HG02571 (cell line): ENCODE measurements at regions not wholly inside any gene's neighbourhood (a gene's known extent, or its start where the extent isn't known, plus 50 kb on each side); places are given as distances from the start of the nearest gene placed in this dataset.

Experiments
- ATAC-seq: cut with Tn5 transposase; IDR thresholded peaks from one replicate; pipeline ENCODE4 v1.9.1; 2021; ENCODE audit warnings: mild to moderate bottlenecking, moderate library complexity; ENCODE audit not compliant: unreplicated experiment

GRCh38 chr22:47846206-47846605 is 1083.8 kb downstream of the TBC1D22A start:
- no peak for ATAC-seq

- ATAC-seq: no peak
Measured at GRCh38 chr22:47842119-47842518, 1079.7 kb downstream of the TBC1D22A start.

GRCh38 chr22:47841156-47841555 is 1078.7 kb downstream of the TBC1D22A start:
- no peak for ATAC-seq

GRCh38 chr22:47839595-47840227 is 1077.3 kb downstream of the TBC1D22A start:
- ATAC-seq: no peak

- ATAC-seq: no peak
Measured at GRCh38 chr22:47837703-47838102, 1075.3 kb downstream of the TBC1D22A start.

- ATAC-seq: no peak
Measured at GRCh38 chr22:47836957-47837356, 1074.5 kb downstream of the TBC1D22A start.

GRCh38 chr22:47835726-47836125 is 1073.3 kb downstream of the TBC1D22A start:
- no peak for ATAC-seq

- no peak for ATAC-seq
Measured at GRCh38 chr22:47826016-47826415, 1063.6 kb downstream of the TBC1D22A start.

GRCh38 chr22:47822422-47822821 is 1060.0 kb downstream of the TBC1D22A start:
- no peak for ATAC-seq

GRCh38 chr22:47818496-47818895 is 1056.0 kb downstream of the TBC1D22A start:
- ATAC-seq: no peak

GRCh38 chr22:47817380-47817779 is 1054.9 kb downstream of the TBC1D22A start:
- no peak for ATAC-seq

- no peak for ATAC-seq
Measured at GRCh38 chr22:47816863-47817210, 1054.4 kb downstream of the TBC1D22A start.

- ATAC-seq: no peak
Measured at GRCh38 chr22:47816121-47816862, 1053.8 kb downstream of the TBC1D22A start.

GRCh38 chr22:47814474-47814873 is 1052.0 kb downstream of the TBC1D22A start:
- no peak for ATAC-seq

GRCh38 chr22:47813661-47814060 is 1051.2 kb downstream of the TBC1D22A start:
- ATAC-seq: no peak

- ATAC-seq: no peak
Measured at GRCh38 chr22:47811971-47812370, 1049.5 kb downstream of the TBC1D22A start.

- no peak for ATAC-seq
Measured at GRCh38 chr22:47810505-47811500, 1048.4 kb downstream of the TBC1D22A start.

- no peak for ATAC-seq
Measured at GRCh38 chr22:47808886-47809620, 1046.6 kb downstream of the TBC1D22A start.

GRCh38 chr22:47808236-47808635 is 1045.8 kb downstream of the TBC1D22A start:
- no peak for ATAC-seq

- no peak for ATAC-seq
Measured at GRCh38 chr22:47807506-47807905, 1045.1 kb downstream of the TBC1D22A start.

- ATAC-seq: no peak
Measured at GRCh38 chr22:47806894-47807293, 1044.4 kb downstream of the TBC1D22A start.
